Activated T-helper 17 cell treated with anti-CD3 and anti-CD28 coated beads, Interleukin-2, amount 50 U/mL, for 72 hours (primary cell): ENCODE measurements at regions not wholly inside any gene's neighbourhood (a gene's known extent, or its start where the extent isn't known, plus 50 kb on each side); places are given as distances from the start of the nearest gene placed in this dataset.

Experiments
- ATAC-seq: fragments of 150-1000 bp; cut with Tn5 transposase; replicated peaks from 2 replicates; pipeline ENCODE4 v1.10.0; 2021; ENCODE audit warnings: mild to moderate bottlenecking, moderate library complexity
- H3K27ac Mint-ChIP-seq: one replicate; pipeline ENCODE4 v1.8.0; 2022; ENCODE audit warnings: mixed read lengths
- H3K27me3 Mint-ChIP-seq: one replicate; pipeline ENCODE4 v1.8.0; 2022; ENCODE audit warnings: mixed read lengths
- H3K36me3 Mint-ChIP-seq: one replicate; pipeline ENCODE4 v1.8.0; 2022; ENCODE audit warnings: low read depth, mild to moderate bottlenecking, mixed read lengths
- H3K4me1 Mint-ChIP-seq: one replicate; pipeline ENCODE4 v1.8.0; 2022; ENCODE audit warnings: mixed read lengths
- H3K4me3 Mint-ChIP-seq: one replicate; pipeline ENCODE4 v1.8.0; 2022; ENCODE audit warnings: mild to moderate bottlenecking, mixed read lengths
- H3K9me3 Mint-ChIP-seq: one replicate; pipeline ENCODE4 v1.8.0; 2022; ENCODE audit warnings: mixed read lengths

- no peaks in the 10 kb centered on the region for H3K36me3 Mint-ChIP-seq
These were observed 213.9 kb upstream of the TSHZ3 start for GRCh38 chr19:31562966-31563612.

DNA sequence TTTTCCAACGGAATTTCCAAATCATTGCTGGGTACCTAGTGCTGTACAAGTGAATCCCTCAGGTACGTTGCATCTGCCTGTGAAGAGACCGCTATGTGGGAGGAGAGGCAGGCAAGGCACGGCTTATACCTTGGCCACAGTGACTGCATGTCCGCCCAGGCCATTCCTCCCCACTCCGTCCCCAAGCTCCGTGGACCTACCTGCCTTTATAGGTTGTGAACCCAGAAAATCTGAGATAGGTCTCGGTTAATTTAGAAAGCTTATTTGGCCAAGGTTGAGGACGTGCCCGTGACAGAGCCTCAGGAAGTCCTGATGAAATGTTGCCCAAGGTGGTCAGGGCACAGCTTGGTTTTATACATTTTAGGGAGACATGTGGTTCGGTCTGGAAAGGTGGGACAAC, 218.5 kb upstream of the TSHZ3 start:
- Mint-ChIP-seq H3K4me1 (no peaks in the 10 kb centered on the region), H3K9me3 (peaks cover 7% of the 10 kb centered on the region), H3K4me3 (no peak overlapping the region), H3K36me3 (no peaks in the 10 kb centered on the region), H3K27ac (no peak overlapping the region), H3K27me3 (peaks cover 13% of the 10 kb centered on the region)
- no peak for ATAC-seq

More at GRCh38 chr19:31562966-31563612, 213.9 kb upstream of the TSHZ3 start:
- peaks cover 13% of the 10 kb centered on the region for H3K27me3 Mint-ChIP-seq
- no peak overlapping the region for H3K27ac Mint-ChIP-seq
- ATAC-seq: no peak
- H3K4me1 Mint-ChIP-seq: no peaks in the 10 kb centered on the region
- peaks cover 15% of the 10 kb centered on the region for H3K9me3 Mint-ChIP-seq
- no peak overlapping the region for H3K4me3 Mint-ChIP-seq

- no peaks in the 10 kb centered on the region for H3K36me3 Mint-ChIP-seq
- H3K27ac Mint-ChIP-seq: no peak overlapping the region
- H3K4me3 Mint-ChIP-seq: no peak overlapping the region
- no peaks in the 10 kb centered on the region for H3K4me1 Mint-ChIP-seq
- ATAC-seq: no peak
- H3K9me3 Mint-ChIP-seq: peaks cover 7% of the 10 kb centered on the region
- H3K27me3 Mint-ChIP-seq: peaks cover 13% of the 10 kb centered on the region
These were observed 219.5 kb upstream of the TSHZ3 start for GRCh38 chr19:31568724-31569123.

- H3K27ac Mint-ChIP-seq: no peak overlapping the region
- H3K27me3 Mint-ChIP-seq: peaks cover 12% of the 10 kb centered on the region
- no peak overlapping the region for H3K4me3 Mint-ChIP-seq
- H3K4me1 Mint-ChIP-seq: no peaks in the 10 kb centered on the region
- H3K9me3 Mint-ChIP-seq: peaks cover 4% of the 10 kb centered on the region
- ATAC-seq: no peak
- no peaks in the 10 kb centered on the region for H3K36me3 Mint-ChIP-seq
These were observed 221.5 kb upstream of the TSHZ3 start for GRCh38 chr19:31570718-31571117.

DNA sequence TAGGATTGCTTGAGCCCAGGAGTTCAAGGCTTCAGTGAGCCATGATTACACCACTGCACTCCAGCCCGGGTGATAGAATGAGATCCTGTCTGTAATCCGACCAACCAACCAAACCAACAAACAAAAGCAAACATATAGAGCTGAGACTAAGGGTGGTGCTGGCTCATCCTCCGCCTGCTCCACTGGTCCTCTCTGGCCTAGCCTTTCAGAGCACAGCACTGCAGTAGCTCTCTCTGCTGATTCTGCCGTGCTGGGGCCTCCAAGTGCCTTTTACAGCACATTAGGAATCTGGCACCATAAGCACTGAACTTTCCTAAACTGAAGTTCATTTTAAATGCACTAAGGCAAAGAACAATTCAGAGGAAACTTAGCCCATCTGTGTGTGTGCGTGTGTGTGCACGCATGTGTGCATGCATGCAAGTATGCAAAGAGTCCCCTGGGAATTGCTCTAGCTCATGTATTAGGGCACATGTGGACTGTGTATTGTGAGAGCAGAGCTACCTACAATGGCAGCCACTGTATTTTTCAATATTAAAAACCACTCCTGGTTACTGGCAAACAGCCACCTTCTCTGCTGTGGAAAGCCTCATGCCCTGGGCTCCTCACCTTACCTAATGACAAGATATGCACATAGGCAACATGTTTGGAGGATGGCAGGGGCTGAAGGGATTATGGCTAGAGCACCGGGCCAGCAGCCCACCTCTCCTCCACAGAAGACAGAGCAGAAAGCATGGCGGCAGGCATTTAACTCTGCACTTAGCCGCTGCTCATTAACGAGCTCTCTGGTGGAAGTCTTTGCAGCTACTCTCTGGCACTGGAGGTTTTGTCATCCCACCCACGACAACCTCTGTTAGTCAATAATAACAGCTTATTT, 223.1 kb upstream of the TSHZ3 start:
- H3K27me3 Mint-ChIP-seq: peaks cover 8% of the 10 kb centered on the region
- no peaks in the 10 kb centered on the region for H3K9me3 Mint-ChIP-seq
- H3K4me1 Mint-ChIP-seq: no peaks in the 10 kb centered on the region
- ATAC-seq: no peak
- no peaks in the 10 kb centered on the region for H3K36me3 Mint-ChIP-seq
- H3K4me3 Mint-ChIP-seq: no peak overlapping the region
- no peak overlapping the region for H3K27ac Mint-ChIP-seq

GRCh38 chr19:31572976-31573298, 223.7 kb upstream of the TSHZ3 start:
- Mint-ChIP-seq H3K4me3 (no peak overlapping the region), H3K36me3 (no peaks in the 10 kb centered on the region), H3K27me3 (peaks cover 8% of the 10 kb centered on the region), H3K27ac (no peak overlapping the region), H3K9me3 (no peaks in the 10 kb centered on the region), H3K4me1 (no peaks in the 10 kb centered on the region)
- ATAC-seq: no peak

- H3K4me1 Mint-ChIP-seq: no peaks in the 10 kb centered on the region
- H3K27me3 Mint-ChIP-seq: peaks cover 8% of the 10 kb centered on the region
- no peak overlapping the region for H3K27ac Mint-ChIP-seq
- no peaks in the 10 kb centered on the region for H3K9me3 Mint-ChIP-seq
- no peak for ATAC-seq
- no peak overlapping the region for H3K4me3 Mint-ChIP-seq
- no peaks in the 10 kb centered on the region for H3K36me3 Mint-ChIP-seq
These were observed 225.2 kb upstream of the TSHZ3 start for GRCh38 chr19:31574251-31574973.

GRCh38 chr19:31575846-31576335, 226.7 kb upstream of the TSHZ3 start:
- no peak overlapping the region for H3K27ac Mint-ChIP-seq
- H3K4me1 Mint-ChIP-seq: no peaks in the 10 kb centered on the region

GRCh38 chr19:31578326-31578725, 229.1 kb upstream of the TSHZ3 start:
- Mint-ChIP-seq H3K27me3 (peaks cover 7% of the 10 kb centered on the region), H3K36me3 (no peaks in the 10 kb centered on the region), H3K4me1 (no peaks in the 10 kb centered on the region), H3K4me3 (no peak overlapping the region), H3K9me3 (no peaks in the 10 kb centered on the region), H3K27ac (no peak overlapping the region)
- no peak for ATAC-seq

More at GRCh38 chr19:31575846-31576335, 226.7 kb upstream of the TSHZ3 start:
- H3K36me3 Mint-ChIP-seq: no peaks in the 10 kb centered on the region
- H3K27me3 Mint-ChIP-seq: peaks cover 8% of the 10 kb centered on the region
- H3K9me3 Mint-ChIP-seq: no peaks in the 10 kb centered on the region
- no peak for ATAC-seq
- H3K4me3 Mint-ChIP-seq: no peak overlapping the region

- Mint-ChIP-seq H3K27me3 (peaks cover 10% of the 10 kb centered on the region), H3K4me1 (no peaks in the 10 kb centered on the region), H3K27ac (no peak overlapping the region), H3K4me3 (no peak overlapping the region), H3K9me3 (no peaks in the 10 kb centered on the region), H3K36me3 (no peaks in the 10 kb centered on the region)
- ATAC-seq: no peak
These were observed 233.9 kb upstream of the TSHZ3 start for GRCh38 chr19:31583148-31583547.

- no peaks in the 10 kb centered on the region for H3K9me3 Mint-ChIP-seq
- peaks cover 14% of the 10 kb centered on the region for H3K27me3 Mint-ChIP-seq
- ATAC-seq: no peak
- H3K4me3 Mint-ChIP-seq: no peak overlapping the region
- H3K27ac Mint-ChIP-seq: no peak overlapping the region
- H3K4me1 Mint-ChIP-seq: no peaks in the 10 kb centered on the region
- H3K36me3 Mint-ChIP-seq: no peaks in the 10 kb centered on the region
These were observed 237.0 kb upstream of the TSHZ3 start for GRCh38 chr19:31586282-31586681.

DNA sequence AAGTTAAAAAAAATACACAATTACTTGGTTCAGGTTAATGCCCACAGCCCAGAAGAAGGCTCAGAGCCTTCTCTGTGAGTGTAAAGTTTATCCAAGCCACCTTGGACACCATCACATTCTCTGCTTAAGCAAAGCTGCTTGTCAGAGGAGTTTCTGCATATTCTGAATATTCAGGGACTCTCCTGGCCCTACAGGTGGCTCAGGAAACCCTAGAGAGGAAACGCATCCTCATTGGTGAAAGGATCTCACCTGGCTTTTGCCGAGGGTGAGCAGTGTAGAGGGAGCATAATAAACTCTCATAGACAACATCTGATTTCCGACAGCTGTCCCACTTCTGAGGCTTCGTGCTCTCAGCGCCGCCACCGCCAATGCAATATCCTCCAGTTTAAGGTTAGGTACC, 239.9 kb upstream of the TSHZ3 start:
- no peaks in the 10 kb centered on the region for H3K36me3 Mint-ChIP-seq
- H3K27me3 Mint-ChIP-seq: peaks cover 14% of the 10 kb centered on the region
- H3K27ac Mint-ChIP-seq: no peak overlapping the region
- ATAC-seq: no peak
- H3K9me3 Mint-ChIP-seq: no peaks in the 10 kb centered on the region
- H3K4me1 Mint-ChIP-seq: no peaks in the 10 kb centered on the region
- no peak overlapping the region for H3K4me3 Mint-ChIP-seq

GRCh38 chr19:31591258-31591657, 242.0 kb upstream of the TSHZ3 start:
- Mint-ChIP-seq H3K9me3 (no peaks in the 10 kb centered on the region), H3K4me3 (no peak overlapping the region), H3K36me3 (no peaks in the 10 kb centered on the region), H3K27me3 (peaks cover 16% of the 10 kb centered on the region), H3K27ac (no peak overlapping the region), H3K4me1 (no peaks in the 10 kb centered on the region)
- no peak for ATAC-seq

- H3K4me3 Mint-ChIP-seq: no peak overlapping the region
- no peak overlapping the region for H3K27ac Mint-ChIP-seq
- peaks cover 12% of the 10 kb centered on the region for H3K27me3 Mint-ChIP-seq
- H3K36me3 Mint-ChIP-seq: no peaks in the 10 kb centered on the region
- H3K4me1 Mint-ChIP-seq: no peaks in the 10 kb centered on the region
- ATAC-seq: no peak
- no peaks in the 10 kb centered on the region for H3K9me3 Mint-ChIP-seq
These were observed 243.2 kb upstream of the TSHZ3 start for GRCh38 chr19:31592456-31592855.

- H3K27me3 Mint-ChIP-seq: peaks cover 5% of the 10 kb centered on the region
- no peaks in the 10 kb centered on the region for H3K4me1 Mint-ChIP-seq
- no peak overlapping the region for H3K27ac Mint-ChIP-seq
- ATAC-seq: no peak
- H3K9me3 Mint-ChIP-seq: no peaks in the 10 kb centered on the region
- no peaks in the 10 kb centered on the region for H3K36me3 Mint-ChIP-seq
- no peak overlapping the region for H3K4me3 Mint-ChIP-seq
These were observed 245.5 kb upstream of the TSHZ3 start for GRCh38 chr19:31594701-31595100.
